Choroid plexus epithelial cell (primary cell): ENCODE measurements at regions not wholly inside any gene's neighbourhood (a gene's known extent, or its start where the extent isn't known, plus 50 kb on each side); places are given as distances from the start of the nearest gene placed in this dataset.

ENCODE experiments used
- DNase-seq: peaks from one replicate; pipeline ENCODE4 v3.0.0-alpha.2; 2010; ENCODE audit warnings: low read depth
- H3K4me3 ChIP-seq: 2 replicates; pipeline ENCODE4 v1.5.1; 2011; ENCODE audit warnings: low read depth, mild to moderate bottlenecking, control low read depth, low read length, moderate library complexity
- TF ChIP-seq, protein P1 (sequence below): conservative IDR thresholded peaks from 2 replicates; pipeline ENCODE4 v1.5.1; 2011; ENCODE audit warnings: low read depth, mild to moderate bottlenecking, control low read depth, inconsistent platforms, low read length, moderate library complexity

DNA sequence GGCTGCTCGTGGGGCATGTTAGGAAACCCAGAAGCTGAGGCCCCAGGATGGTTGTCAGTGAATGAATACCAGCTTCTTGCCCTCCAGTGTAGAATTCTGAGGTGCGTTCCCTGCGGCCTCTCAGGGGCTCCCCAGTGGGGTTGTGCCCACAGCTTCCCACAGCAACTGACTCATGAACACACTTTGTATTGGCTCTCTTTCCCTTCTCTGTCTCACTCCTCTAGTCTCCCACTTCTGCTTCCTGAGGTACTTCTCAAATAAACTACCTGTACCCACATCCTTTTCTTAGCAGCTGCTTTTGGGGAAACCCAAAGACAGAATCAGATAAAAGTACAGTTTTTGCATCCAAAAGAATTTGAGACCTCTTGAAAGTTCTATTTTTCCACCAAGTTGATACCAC, 107.7 kb upstream of the JAG1 start:
- TF ChIP-seq, protein P1, sequence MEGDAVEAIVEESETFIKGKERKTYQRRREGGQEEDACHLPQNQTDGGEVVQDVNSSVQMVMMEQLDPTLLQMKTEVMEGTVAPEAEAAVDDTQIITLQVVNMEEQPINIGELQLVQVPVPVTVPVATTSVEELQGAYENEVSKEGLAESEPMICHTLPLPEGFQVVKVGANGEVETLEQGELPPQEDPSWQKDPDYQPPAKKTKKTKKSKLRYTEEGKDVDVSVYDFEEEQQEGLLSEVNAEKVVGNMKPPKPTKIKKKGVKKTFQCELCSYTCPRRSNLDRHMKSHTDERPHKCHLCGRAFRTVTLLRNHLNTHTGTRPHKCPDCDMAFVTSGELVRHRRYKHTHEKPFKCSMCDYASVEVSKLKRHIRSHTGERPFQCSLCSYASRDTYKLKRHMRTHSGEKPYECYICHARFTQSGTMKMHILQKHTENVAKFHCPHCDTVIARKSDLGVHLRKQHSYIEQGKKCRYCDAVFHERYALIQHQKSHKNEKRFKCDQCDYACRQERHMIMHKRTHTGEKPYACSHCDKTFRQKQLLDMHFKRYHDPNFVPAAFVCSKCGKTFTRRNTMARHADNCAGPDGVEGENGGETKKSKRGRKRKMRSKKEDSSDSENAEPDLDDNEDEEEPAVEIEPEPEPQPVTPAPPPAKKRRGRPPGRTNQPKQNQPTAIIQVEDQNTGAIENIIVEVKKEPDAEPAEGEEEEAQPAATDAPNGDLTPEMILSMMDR = no peak
- H3K4me3 ChIP-seq = no peak overlapping the region
- DNase-seq = no peak

DNA sequence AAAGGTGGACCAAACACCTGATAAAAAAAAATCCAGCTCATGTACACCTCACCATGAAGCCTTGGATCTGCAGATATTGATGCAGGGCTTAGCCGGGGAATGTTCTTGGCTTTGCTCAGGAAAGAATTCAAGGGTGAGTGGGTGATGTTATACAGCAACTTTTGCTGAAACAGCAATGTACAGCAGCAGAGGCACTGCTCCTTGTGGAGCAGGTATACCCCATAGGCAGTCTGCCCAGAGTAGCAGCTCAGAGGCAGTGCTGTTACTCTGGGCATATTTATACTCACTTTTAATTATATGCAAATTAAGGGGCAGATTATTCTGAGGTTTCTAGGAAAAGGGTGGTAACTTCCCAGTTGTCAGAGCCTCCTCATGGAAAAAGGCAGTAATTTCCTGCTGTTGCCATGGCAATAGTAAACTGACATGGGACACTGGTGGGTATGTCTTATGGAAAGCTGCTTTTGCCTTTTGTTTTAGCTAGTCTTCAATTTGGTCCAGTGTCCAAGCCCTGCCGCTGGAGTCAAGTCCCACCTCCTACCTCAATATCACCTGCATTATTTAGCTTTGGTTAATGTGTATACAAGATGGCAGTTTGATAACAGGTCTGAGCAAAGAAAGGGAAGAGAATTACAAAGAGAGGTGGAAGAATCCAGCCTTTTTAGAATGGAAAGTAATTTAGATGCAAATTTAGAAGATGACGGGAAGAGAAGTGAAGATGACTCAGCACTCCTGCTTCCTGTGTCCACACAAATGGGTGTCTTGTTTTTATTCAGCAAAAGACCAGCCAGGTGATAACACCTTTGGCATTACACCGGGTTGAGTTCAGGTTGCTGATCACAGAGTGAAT, 110.1 kb upstream of the JAG1 start:
- TF ChIP-seq, protein P1 = no peak
- no peak overlapping the region for H3K4me3 ChIP-seq
- peak; percentile 14 for DNase-seq

DNA sequence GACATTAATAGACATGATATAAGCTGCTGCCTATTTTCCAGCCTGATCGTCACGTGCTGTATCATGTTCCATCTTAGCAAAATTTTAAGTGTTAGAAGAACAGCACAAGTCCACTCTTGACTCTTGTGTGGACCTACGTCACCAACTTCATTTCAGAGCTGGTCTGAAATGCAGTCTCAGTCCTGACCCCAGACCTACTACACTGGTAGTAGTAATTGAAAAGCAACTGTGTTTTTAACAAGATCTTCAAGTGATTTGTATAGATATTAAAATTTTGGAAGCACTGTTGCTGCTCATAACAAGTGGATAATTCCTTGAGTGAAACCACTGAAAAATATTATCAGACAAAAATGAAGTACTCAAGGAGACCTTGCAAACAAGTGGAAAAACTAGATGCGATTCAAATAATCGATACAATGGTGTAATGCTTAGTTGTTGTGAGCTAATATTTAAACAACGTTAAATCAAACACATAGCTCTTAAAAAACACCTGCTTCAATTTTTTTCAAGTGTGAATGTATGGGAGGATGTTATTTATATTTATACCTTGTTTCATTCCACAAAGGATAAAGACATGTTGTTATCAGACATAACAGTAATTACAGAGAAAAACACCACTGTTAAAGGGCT, 110.9 kb upstream of the JAG1 start:
- TF ChIP-seq, protein P1 = no peak
- no peak for DNase-seq
- no peak overlapping the region for H3K4me3 ChIP-seq

DNA sequence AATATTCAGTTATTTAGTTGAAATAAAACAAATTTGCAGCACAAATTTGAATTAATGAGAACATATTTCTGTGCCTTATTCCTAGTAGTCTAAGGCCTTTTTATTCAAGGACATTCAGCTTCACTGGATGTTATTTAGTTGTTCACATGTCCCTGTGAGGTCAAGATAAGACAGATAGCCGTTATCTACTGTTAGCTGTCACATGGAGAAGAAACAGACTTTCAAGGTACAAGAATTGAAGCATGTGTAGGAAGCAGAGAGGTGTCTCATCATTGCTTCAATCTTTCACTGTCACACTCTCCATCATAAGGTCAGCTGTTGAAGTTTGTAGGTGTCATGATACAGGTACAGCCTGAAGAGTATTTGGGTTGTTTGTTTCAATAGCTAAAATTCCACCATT, 112.9 kb upstream of the JAG1 start:
- TF ChIP-seq, protein P1 = no peak
- DNase-seq = no peak
- H3K4me3 ChIP-seq = no peak overlapping the region

DNA sequence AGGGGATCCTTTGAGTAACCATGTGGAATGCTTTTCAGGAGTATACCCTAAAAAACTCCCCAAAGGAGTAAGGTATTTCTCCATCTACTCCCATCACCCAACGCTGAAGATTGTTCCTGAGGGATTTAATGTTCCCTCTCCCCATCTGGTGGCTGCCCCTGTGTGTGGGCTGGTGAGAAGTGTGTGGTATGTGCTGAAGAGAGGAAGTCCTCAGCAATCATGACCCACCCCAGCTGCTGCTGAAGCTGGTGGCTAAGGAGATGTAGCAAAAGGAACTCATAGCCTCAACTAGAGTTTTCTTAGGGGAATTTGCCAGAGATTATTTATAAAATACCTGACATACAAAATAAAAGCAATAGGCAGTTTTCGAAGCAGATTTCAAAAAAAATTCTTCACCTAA, 114.3 kb upstream of the JAG1 start:
- H3K4me3 ChIP-seq = no peak overlapping the region
- TF ChIP-seq, protein P1 = no peak
- no peak for DNase-seq

DNA sequence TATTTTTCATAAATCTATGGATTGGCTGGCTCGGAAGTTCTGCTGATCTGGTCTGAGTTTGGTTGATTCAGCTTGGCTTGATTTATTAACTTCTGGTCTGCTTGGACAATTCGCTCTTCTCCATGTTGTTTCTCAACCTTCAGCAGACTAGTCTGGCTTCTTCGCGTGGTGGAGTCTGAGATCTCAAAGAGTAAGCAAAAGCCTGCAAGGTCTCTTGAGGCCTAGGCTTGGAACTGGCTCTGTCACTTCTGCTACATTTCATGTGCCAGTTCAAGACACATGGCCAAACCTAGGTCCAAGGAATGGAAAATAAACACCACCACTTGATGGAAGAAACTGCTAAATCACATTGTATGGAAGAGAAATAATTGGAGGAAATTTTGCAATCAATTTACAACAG, 115.1 kb upstream of the JAG1 start:
- DNase-seq = no peak
- H3K4me3 ChIP-seq = no peak overlapping the region
- TF ChIP-seq, protein P1 = no peak

DNA sequence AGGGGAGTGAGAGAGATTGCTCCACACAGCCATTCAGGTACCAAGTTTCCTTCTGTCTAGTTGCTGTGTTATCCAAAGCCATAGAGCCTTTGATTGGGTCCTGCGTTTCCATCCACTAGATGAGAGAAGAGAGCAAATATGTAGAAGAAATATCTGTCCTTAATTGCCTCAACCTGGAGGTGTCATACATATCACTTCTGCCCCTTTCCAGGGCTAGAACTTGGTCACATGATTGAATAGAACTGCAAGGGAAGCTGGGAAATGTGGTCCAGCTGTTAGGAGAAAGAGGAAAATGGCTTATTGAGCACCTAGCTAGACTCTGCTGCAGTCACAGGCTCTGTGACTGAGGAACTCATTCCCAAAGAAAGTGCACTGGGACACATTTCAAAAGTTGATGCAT, 115.6 kb upstream of the JAG1 start:
- DNase-seq = no peak
- TF ChIP-seq, protein P1 = no peak
- no peak overlapping the region for H3K4me3 ChIP-seq
